ENCODE measurements at regions not wholly inside any gene's neighbourhood (a gene's known extent, or its start where the extent isn't known, plus 50 kb on each side); places are given as distances from the start of the nearest gene placed in this dataset.

DNA sequence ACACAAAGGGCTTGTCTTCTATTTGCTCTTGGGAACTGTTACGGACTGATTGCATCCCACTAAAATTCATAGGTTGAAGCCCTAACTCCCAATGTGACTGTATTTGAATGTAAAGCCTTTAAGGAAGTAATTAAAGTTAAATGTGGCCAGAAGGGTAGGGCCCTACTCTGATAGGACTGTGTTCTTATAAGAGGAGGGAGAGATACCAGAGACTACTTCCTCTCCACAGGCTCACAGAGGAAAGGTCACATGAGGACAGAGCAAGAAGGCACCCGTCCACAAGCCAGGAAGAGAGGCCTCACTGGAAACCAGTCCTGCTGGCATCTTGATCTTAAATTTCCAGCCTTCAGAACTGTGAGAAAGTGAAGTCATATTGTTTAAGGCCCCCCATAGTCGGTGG lies 211.9 kb downstream of the CDH26 start:
- H3K4me3 ChIP-seq (ENCODE audit: low read depth in 1 of 2, low read length in 1 of 2), result no peak overlapping the region
- no peaks in the 10 kb centered on the region for H3K9me3 ChIP-seq
- H3K27me3 ChIP-seq, result no peaks in the 10 kb centered on the region
- no peak overlapping the region for H3K27ac ChIP-seq
- H3K4me1 ChIP-seq (ENCODE audit: control insufficient read depth in 1 of 2, insufficient read depth in 1 of 2, low read depth in 1 of 2, low read length in 1 of 2), result no peaks in the 10 kb centered on the region
- peaks cover 3% of the 10 kb centered on the region for H3K36me3 ChIP-seq
- TF ChIP-seq, protein P1, sequence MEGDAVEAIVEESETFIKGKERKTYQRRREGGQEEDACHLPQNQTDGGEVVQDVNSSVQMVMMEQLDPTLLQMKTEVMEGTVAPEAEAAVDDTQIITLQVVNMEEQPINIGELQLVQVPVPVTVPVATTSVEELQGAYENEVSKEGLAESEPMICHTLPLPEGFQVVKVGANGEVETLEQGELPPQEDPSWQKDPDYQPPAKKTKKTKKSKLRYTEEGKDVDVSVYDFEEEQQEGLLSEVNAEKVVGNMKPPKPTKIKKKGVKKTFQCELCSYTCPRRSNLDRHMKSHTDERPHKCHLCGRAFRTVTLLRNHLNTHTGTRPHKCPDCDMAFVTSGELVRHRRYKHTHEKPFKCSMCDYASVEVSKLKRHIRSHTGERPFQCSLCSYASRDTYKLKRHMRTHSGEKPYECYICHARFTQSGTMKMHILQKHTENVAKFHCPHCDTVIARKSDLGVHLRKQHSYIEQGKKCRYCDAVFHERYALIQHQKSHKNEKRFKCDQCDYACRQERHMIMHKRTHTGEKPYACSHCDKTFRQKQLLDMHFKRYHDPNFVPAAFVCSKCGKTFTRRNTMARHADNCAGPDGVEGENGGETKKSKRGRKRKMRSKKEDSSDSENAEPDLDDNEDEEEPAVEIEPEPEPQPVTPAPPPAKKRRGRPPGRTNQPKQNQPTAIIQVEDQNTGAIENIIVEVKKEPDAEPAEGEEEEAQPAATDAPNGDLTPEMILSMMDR (IDR thresholded peaks at IDR 0.05), result no peak

DNA sequence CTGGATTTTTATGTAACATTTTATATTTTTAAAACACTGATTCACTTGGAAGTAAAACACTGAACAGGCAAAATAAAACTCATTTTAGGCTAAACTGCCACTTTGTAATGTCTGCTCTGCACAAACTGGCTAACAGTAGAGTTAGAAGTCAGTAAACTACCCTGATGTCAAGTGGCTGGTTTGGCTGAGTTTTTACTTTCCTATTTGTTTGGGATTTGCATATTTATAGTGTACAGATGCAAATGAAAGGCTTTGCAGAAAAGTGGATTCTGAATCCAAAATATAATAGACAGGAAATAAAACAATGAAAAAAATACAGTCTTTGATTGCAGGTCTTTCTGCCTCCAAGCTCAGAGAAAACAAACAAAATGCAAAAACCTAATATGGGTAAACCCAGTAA lies 213.1 kb downstream of the CDH26 start:
- peaks cover 3% of the 10 kb centered on the region for H3K36me3 ChIP-seq
- no peak overlapping the region for H3K4me3 ChIP-seq (ENCODE audit: low read depth in 1 of 2, low read length in 1 of 2)
- TF ChIP-seq, protein P1 (IDR thresholded peaks at IDR 0.05), result no peak
- H3K4me1 ChIP-seq (ENCODE audit: control insufficient read depth in 1 of 2, insufficient read depth in 1 of 2, low read depth in 1 of 2, low read length in 1 of 2), result no peaks in the 10 kb centered on the region
- no peak overlapping the region for H3K27ac ChIP-seq
- no peaks in the 10 kb centered on the region for H3K9me3 ChIP-seq
- no peaks in the 10 kb centered on the region for H3K27me3 ChIP-seq

DNA sequence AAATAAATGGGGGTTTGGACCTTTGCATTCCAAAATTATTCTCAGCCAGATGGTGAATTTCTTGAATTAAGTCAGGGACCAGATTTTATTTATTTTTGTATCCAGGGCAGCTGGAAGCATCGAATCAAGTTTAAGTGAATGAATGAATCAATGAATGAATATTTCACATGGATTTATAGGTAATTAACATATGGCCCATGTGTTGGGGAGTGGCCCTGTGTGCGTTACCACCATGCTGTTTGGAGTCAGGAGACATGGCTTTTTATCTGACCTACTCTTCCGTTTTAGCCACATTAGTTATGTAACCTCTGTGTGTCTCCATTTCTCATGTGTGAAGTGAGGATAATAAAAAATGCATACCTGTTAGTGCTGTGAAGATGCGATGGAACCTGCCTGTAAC lies 213.5 kb downstream of the CDH26 start:
- no peak overlapping the region for H3K27ac ChIP-seq
- H3K4me3 ChIP-seq (ENCODE audit: low read depth in 1 of 2, low read length in 1 of 2), result no peak overlapping the region
- H3K36me3 ChIP-seq, result peaks cover 3% of the 10 kb centered on the region
- no peaks in the 10 kb centered on the region for H3K27me3 ChIP-seq
- H3K9me3 ChIP-seq, result no peaks in the 10 kb centered on the region
- H3K4me1 ChIP-seq (ENCODE audit: control insufficient read depth in 1 of 2, insufficient read depth in 1 of 2, low read depth in 1 of 2, low read length in 1 of 2), result no peaks in the 10 kb centered on the region
- TF ChIP-seq, protein P1 (IDR thresholded peaks at IDR 0.05), result no peak

DNA sequence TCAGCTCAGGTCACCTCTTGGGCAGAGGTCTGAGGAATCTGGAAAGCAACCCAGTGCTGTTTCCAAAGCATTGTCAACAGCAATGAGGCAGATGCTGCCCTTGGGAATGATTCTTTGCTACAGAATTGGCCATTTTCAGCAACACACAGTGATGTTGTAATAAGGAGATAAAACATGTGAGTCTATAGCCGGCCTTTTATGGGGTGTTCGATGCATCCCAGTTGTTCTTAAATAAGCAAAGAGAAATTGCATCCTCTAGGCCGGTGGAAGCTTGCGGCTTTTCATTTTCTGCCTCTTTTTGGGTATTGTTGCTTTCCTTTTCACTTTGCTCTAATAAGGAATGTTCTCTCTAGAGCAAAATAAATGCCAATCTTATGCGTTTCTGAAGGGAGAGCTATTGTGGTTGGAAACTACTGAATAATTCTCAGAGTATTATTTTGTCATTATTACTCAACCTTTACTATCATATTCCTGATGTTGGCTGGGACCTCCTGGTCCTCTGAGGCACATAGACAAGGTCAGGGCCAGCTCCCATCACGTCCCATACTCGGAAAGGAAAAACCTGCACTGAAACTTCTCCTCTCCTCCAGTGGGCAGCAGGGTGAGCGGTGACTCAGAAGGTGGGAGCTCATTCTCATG lies 214.2 kb downstream of the CDH26 start:
- TF ChIP-seq, protein P1 (IDR thresholded peaks at IDR 0.05), result no peak
- H3K9me3 ChIP-seq, result no peaks in the 10 kb centered on the region
- H3K27ac ChIP-seq, result no peak overlapping the region
- no peak overlapping the region for H3K4me3 ChIP-seq (ENCODE audit: low read depth in 1 of 2, low read length in 1 of 2)
- H3K4me1 ChIP-seq (ENCODE audit: control insufficient read depth in 1 of 2, insufficient read depth in 1 of 2, low read depth in 1 of 2, low read length in 1 of 2), result no peaks in the 10 kb centered on the region
- peaks cover 3% of the 10 kb centered on the region for H3K36me3 ChIP-seq
- H3K27me3 ChIP-seq, result no peaks in the 10 kb centered on the region

DNA sequence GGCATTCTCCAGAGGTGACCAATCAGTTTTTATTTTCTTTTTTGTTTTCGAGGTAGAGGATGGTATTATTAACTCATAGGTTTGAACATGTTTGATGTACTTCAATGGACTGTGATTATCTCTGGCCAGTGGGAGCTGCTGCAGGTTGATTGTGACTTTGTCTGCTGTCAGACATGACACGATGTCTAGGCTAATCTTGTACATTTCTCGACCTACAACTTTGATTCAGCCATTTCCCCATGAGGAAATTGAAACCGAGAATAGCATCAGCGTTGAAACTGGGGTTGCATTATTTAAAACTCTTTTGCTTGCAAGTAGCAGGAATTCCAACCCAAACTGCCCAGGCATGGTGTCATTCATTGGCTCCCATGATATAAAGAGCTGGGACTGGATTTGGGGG lies 218.9 kb downstream of the CDH26 start:
- no peaks in the 10 kb centered on the region for H3K4me1 ChIP-seq (ENCODE audit: control insufficient read depth in 1 of 2, insufficient read depth in 1 of 2, low read depth in 1 of 2, low read length in 1 of 2)
- H3K36me3 ChIP-seq, result peaks cover 14% of the 10 kb centered on the region
- H3K27ac ChIP-seq, result no peak overlapping the region
- H3K27me3 ChIP-seq, result no peaks in the 10 kb centered on the region
- TF ChIP-seq, protein P1 (IDR thresholded peaks at IDR 0.05), result no peak
- H3K9me3 ChIP-seq, result no peaks in the 10 kb centered on the region
- no peak overlapping the region for H3K4me3 ChIP-seq (ENCODE audit: low read depth in 1 of 2, low read length in 1 of 2)
